Mammary epithelial cell (primary cell): ENCODE measurements at regions not wholly inside any gene's neighbourhood (a gene's known extent, or its start where the extent isn't known, plus 50 kb on each side); places are given as distances from the start of the nearest gene placed in this dataset.

Experiments used
- EZH2 ChIP-seq: IDR thresholded peaks from 2 replicates; pipeline ENCODE4 v1.6.1; 2012; ENCODE audit warnings: low read length, inconsistent platforms, borderline replicate concordance
- TF ChIP-seq, protein P1 (sequence below), 2 donors: IDR thresholded peaks in 1 of 2; conservative IDR thresholded peaks in 1 of 2; 2 replicates each; pipeline ENCODE4 v1.5.1; 2011 to 2012; ENCODE audit warnings: inconsistent platforms in 2 of 2, low read length in 2 of 2, mild to moderate bottlenecking in 2 of 2, control low read depth in 1 of 2, low read depth in 1 of 2; ENCODE audit not compliant: insufficient read depth in 1 of 2; ENCODE audit errors: extremely low read depth in 1 of 2

DNA sequence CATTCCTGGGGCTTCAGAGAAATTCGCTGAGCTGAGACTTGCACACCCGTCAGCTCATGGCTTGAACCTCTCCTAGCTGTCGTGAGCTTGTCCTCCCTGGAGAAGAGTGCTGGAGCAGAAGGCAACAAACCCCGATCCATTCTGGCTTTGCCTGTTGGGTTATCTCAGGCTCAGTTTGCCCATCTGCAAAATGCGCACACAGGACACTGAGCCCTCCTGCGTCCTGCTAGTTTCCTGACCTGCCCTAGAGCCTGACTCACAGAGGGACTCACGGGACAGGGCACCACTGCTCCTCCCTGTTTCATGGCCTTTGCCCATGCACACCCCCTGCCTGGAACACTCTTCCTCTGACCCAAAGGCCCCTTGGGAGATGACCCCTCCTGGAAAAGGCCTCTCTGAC, 365.0 kb downstream of the MN1 start:
- TF ChIP-seq, protein P1, sequence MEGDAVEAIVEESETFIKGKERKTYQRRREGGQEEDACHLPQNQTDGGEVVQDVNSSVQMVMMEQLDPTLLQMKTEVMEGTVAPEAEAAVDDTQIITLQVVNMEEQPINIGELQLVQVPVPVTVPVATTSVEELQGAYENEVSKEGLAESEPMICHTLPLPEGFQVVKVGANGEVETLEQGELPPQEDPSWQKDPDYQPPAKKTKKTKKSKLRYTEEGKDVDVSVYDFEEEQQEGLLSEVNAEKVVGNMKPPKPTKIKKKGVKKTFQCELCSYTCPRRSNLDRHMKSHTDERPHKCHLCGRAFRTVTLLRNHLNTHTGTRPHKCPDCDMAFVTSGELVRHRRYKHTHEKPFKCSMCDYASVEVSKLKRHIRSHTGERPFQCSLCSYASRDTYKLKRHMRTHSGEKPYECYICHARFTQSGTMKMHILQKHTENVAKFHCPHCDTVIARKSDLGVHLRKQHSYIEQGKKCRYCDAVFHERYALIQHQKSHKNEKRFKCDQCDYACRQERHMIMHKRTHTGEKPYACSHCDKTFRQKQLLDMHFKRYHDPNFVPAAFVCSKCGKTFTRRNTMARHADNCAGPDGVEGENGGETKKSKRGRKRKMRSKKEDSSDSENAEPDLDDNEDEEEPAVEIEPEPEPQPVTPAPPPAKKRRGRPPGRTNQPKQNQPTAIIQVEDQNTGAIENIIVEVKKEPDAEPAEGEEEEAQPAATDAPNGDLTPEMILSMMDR (conservative IDR thresholded peaks at IDR 0.05 in 1 of 2, IDR thresholded peaks at IDR 0.05 in 1 of 2; ENCODE audit: extremely low read depth in 1 of 2, insufficient read depth in 1 of 2, low read depth in 1 of 2, low read length in 2 of 2): no peak
- TF ChIP-seq EZH2: no peak
